ENCODE measurements at regions not wholly inside any gene's neighbourhood (a gene's known extent, or its start where the extent isn't known, plus 50 kb on each side); places are given as distances from the start of the nearest gene placed in this dataset.
A peak's percentile ranks its signal among the peaks of the same experiment; 100 is the strongest.

DNA sequence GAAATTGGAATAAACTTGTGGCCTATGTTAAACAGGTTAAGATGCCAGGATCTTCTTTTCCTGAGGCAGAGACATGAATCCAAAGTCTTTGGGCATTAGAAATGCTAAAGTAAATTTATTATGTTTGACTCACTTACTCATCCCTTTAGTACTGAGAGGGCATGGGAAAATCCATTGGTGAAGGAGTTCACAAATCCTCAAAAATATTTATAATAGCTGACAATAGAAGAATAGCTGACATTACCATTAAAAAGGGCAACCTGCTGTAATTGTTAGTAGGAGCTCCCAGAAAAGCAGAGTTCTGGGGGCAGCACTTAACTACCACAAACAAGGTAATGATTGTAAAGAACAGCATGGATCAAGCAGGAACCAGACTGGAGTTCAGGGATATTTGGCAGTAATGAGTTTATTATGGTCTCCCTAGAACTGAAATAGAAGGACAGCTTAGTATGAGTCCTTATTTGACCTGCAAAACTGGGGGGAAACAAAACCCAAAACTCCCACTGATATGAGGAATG is 285.8 kb upstream of the KLHL1 start:
- no peak for DNase-seq
- no peaks in the 10 kb centered on the region for H3K36me3 ChIP-seq
- no peak overlapping the region for H3K4me3 ChIP-seq
- no peaks in the 10 kb centered on the region for H3K4me1 ChIP-seq
- H3K27ac ChIP-seq, result no peak overlapping the region
- H3K27me3 ChIP-seq, result no peaks in the 10 kb centered on the region
- no peaks in the 10 kb centered on the region for H3K9me3 ChIP-seq
- ATAC-seq (ENCODE audit: low FRiP score in 2 of 2), result no peak
- TF ChIP-seq EP300 (IDR thresholded peaks at IDR 0.05) (no peak), POLR2AphosphoS5 (IDR thresholded peaks at IDR 0.05) (no peak)

DNA sequence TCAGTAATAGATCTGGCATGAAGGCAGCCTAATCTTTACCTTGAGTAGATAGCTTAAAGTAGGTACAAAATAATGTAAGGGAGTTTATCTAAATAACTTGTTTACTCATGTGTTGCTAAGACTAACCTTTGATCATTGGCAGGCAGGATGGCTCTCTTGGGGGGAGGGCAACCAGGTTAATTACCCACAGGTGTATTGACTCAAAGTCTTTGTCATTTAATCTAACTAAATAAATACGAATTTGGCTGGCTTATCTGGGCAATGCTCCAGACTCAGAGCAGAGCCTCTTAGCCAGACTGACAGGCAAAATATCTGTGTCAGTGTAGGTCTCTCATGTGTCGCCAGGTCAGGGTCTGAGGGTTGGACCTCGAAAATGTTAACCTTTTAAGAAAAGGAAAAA is 283.4 kb upstream of the KLHL1 start:
- H3K27ac ChIP-seq, result no peak overlapping the region
- no peaks in the 10 kb centered on the region for H3K9me3 ChIP-seq
- 26 to 36% methylated on average over 3 of the region's 3 CpGs for WGBS, 2 donors
- no peak for DNase-seq
- TF ChIP-seq POLR2AphosphoS5 (IDR thresholded peaks at IDR 0.05) (no peak), POLR2A (IDR thresholded peaks at IDR 0.05) (no peak), EP300 (IDR thresholded peaks at IDR 0.05) (no peak)
- TF ChIP-seq, protein P1, sequence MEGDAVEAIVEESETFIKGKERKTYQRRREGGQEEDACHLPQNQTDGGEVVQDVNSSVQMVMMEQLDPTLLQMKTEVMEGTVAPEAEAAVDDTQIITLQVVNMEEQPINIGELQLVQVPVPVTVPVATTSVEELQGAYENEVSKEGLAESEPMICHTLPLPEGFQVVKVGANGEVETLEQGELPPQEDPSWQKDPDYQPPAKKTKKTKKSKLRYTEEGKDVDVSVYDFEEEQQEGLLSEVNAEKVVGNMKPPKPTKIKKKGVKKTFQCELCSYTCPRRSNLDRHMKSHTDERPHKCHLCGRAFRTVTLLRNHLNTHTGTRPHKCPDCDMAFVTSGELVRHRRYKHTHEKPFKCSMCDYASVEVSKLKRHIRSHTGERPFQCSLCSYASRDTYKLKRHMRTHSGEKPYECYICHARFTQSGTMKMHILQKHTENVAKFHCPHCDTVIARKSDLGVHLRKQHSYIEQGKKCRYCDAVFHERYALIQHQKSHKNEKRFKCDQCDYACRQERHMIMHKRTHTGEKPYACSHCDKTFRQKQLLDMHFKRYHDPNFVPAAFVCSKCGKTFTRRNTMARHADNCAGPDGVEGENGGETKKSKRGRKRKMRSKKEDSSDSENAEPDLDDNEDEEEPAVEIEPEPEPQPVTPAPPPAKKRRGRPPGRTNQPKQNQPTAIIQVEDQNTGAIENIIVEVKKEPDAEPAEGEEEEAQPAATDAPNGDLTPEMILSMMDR (IDR thresholded peaks at IDR 0.05), result no peak
- no peak for ATAC-seq (ENCODE audit: low FRiP score in 2 of 2)
- no peak overlapping the region for H3K4me3 ChIP-seq
- H3K4me1 ChIP-seq, result no peaks in the 10 kb centered on the region
- H3K27me3 ChIP-seq, result no peaks in the 10 kb centered on the region
- H3K36me3 ChIP-seq, result no peaks in the 10 kb centered on the region

DNA sequence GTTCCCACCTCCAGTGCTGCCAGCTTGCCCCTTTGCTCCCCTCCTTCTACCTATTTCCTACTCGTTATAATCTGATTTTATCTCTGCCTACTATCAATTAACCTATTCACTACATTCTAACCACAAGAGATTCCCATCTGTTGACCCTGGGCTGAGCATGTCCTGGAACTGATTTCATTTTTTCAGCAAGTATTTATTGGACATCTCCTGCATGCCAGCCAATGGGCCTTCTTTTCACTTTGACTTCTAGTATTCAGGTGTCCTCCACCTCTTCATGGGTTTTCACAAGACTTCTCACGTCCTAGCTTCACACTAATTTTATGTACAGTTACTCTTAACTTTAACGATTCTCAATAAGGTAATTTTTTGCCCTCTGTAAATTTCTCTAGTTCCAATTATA is 282.7 kb upstream of the KLHL1 start:
- Histone ChIP-seq H3K27me3 (no peaks in the 10 kb centered on the region), H3K36me3 (no peaks in the 10 kb centered on the region), H3K27ac (no peak overlapping the region), H3K4me3 (no peak overlapping the region), H3K9me3 (no peaks in the 10 kb centered on the region), H3K4me1 (no peaks in the 10 kb centered on the region)
- no peak for TF ChIP-seq POLR2A (IDR thresholded peaks at IDR 0.05)
- TF ChIP-seq, protein P1 (IDR thresholded peaks at IDR 0.05), result no peak
- no peak for TF ChIP-seq POLR2AphosphoS5 (IDR thresholded peaks at IDR 0.05)
- TF ChIP-seq EP300 (IDR thresholded peaks at IDR 0.05), result no peak
- no peak for ATAC-seq (ENCODE audit: low FRiP score in 2 of 2)
- WGBS, 2 donors, result 54 to 66% methylated on average over 3 of the region's 3 CpGs
- DNase-seq, result no peak

DNA sequence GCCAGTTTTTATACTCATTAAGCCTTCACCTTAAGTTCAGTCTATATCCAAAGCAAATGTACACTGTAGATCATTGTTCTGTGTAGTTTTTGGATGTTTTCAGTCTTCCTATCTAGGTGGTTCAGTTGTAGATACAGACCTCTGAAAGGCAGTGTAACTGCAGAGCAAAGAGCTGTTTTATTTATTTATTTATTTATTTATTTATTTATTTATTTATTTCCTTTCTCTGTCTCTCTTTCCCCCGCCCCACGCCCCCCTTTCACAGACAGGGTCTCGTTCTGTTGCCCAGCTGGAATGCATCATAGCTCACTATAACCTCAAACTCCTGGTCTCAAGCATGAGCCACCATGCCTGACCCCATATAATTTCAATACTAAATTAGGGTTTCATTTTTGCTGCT is 281.8 kb upstream of the KLHL1 start:
- DNase-seq, result no peak
- Histone ChIP-seq H3K9me3 (no peaks in the 10 kb centered on the region), H3K4me1 (no peaks in the 10 kb centered on the region), H3K4me3 (no peak overlapping the region), H3K27ac (no peak overlapping the region), H3K27me3 (no peaks in the 10 kb centered on the region), H3K36me3 (no peaks in the 10 kb centered on the region)
- 77 to 87% methylated on average over 3 of the region's 3 CpGs for WGBS, 2 donors
- no peak for ATAC-seq (ENCODE audit: low FRiP score in 2 of 2)
- TF ChIP-seq POLR2AphosphoS5 (IDR thresholded peaks at IDR 0.05), result no peak

DNA sequence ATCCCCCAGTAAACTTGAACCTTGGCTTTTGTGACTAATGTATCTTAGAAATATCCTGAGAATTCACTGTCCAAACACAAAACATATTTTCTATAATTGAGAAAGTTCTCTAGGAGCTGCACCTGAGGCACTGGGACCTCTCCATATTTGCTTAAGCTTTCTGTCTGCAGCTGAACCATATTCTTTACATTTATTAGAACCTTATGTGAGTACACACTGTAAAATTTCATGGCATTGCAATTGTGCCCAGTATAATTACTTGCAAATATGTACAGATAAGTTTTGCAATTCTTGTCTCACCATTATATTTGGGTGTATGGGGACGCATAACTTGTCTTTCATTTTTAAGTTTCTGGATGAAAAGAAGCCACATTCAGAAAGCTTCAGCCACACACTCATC is 280.7 kb upstream of the KLHL1 start:
- TF ChIP-seq EP300 (IDR thresholded peaks at IDR 0.05) (no peak), POLR2AphosphoS5 (IDR thresholded peaks at IDR 0.05) (no peak), POLR2A (IDR thresholded peaks at IDR 0.05) (no peak)
- TF ChIP-seq, protein P1 (IDR thresholded peaks at IDR 0.05), result no peak
- H3K4me3 ChIP-seq, result no peak overlapping the region
- WGBS, 2 donors, result 83 to 87% methylated on average over 1 of the region's 1 CpG
- no peaks in the 10 kb centered on the region for H3K4me1 ChIP-seq
- ATAC-seq (ENCODE audit: low FRiP score in 2 of 2) (no peak), DNase-seq (no peak)
- H3K27me3 ChIP-seq, result no peaks in the 10 kb centered on the region
- no peaks in the 10 kb centered on the region for H3K36me3 ChIP-seq
- H3K27ac ChIP-seq, result no peak overlapping the region
- no peaks in the 10 kb centered on the region for H3K9me3 ChIP-seq

DNA sequence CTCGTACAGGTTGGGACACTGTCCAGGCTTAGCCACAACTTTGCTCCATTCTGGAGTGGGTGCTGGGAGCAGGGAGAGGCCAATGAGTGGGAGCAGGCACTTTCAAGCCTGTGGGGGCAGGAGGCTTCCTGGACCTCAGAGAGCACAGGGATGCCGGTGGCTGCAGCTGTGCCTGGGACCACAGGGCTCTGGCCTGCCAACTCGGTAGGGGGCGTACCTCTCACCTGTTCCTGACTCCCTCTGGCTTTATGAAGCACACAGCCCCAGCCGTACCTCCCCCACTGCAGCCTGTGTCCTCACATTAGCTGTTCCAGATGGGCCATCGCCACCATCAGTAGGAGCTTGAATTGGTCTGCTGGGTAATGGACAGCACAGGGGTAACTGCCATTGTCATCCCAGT is 278.7 kb upstream of the KLHL1 start:
- no peak for TF ChIP-seq EP300 (IDR thresholded peaks at IDR 0.05)
- no peak for TF ChIP-seq POLR2A (IDR thresholded peaks at IDR 0.05)
- TF ChIP-seq, protein P1 (IDR thresholded peaks at IDR 0.05), result no peak
- no peak for TF ChIP-seq POLR2AphosphoS5 (IDR thresholded peaks at IDR 0.05)
- DNase-seq (peak in 1 of 2 donors; percentile 22), ATAC-seq (ENCODE audit: low FRiP score in 2 of 2) (peak in 1 of 2 donors; percentile 58)
- H3K27ac ChIP-seq, result no peak overlapping the region
- no peaks in the 10 kb centered on the region for H3K4me1 ChIP-seq
- H3K27me3 ChIP-seq, result no peaks in the 10 kb centered on the region
- H3K36me3 ChIP-seq, result no peaks in the 10 kb centered on the region
- H3K4me3 ChIP-seq, result no peak overlapping the region
- WGBS, 2 donors, result 88 to 100% methylated on average over 1 to 6 of the region's 6 CpGs
- H3K9me3 ChIP-seq, result no peaks in the 10 kb centered on the region
